NOMO-1 treated with dmso at 0.1 percent for 144 hours (cell line): ENCODE measurements at regions not wholly inside any gene's neighbourhood (a gene's known extent, or its start where the extent isn't known, plus 50 kb on each side); places are given as distances from the start of the nearest gene placed in this dataset.

ENCODE experiments used
- DNase-seq: peaks from one replicate; lab custom pipeline; 2025; ENCODE audit not compliant: unreplicated experiment; lab: John Stamatoyannopoulos, UW

- no peak for DNase-seq
These were observed 160.9 kb upstream of the SYT13 start for GRCh38 chr11:45446998-45447397.

- DNase-seq, result no peak
These were observed 160.3 kb upstream of the SYT13 start for GRCh38 chr11:45446434-45446833.

- no peak for DNase-seq
These were observed 158.7 kb upstream of the SYT13 start for GRCh38 chr11:45444796-45445195.

- no peak for DNase-seq
These were observed 154.0 kb upstream of the SYT13 start for GRCh38 chr11:45440111-45440510.

GRCh38 chr11:45436966-45437365 is 150.8 kb upstream of the SYT13 start:
- no peak for DNase-seq

GRCh38 chr11:45436118-45436517 is 150.0 kb upstream of the SYT13 start:
- DNase-seq, result no peak

- DNase-seq, result no peak
These were observed 149.6 kb upstream of the SYT13 start for GRCh38 chr11:45435706-45436105.

GRCh38 chr11:45432910-45433309 is 146.8 kb upstream of the SYT13 start:
- DNase-seq, result no peak

GRCh38 chr11:45432100-45432499 is 146.0 kb upstream of the SYT13 start:
- no peak for DNase-seq

- DNase-seq, result no peak
These were observed 145.2 kb upstream of the SYT13 start for GRCh38 chr11:45431046-45432018.

GRCh38 chr11:45430361-45430760 is 144.2 kb upstream of the SYT13 start:
- DNase-seq, result no peak

- no peak for DNase-seq
These were observed 143.6 kb upstream of the SYT13 start for GRCh38 chr11:45429719-45430118.

- DNase-seq, result no peak
These were observed 142.5 kb upstream of the SYT13 start for GRCh38 chr11:45428541-45429230.

GRCh38 chr11:45428116-45428515 is 142.0 kb upstream of the SYT13 start:
- DNase-seq, result no peak

GRCh38 chr11:45424411-45425180 is 138.5 kb upstream of the SYT13 start:
- no peak for DNase-seq

- DNase-seq, result no peak
These were observed 137.5 kb upstream of the SYT13 start for GRCh38 chr11:45423475-45424120.

GRCh38 chr11:45423036-45423435 is 136.9 kb upstream of the SYT13 start:
- DNase-seq, result no peak

- no peak for DNase-seq
These were observed 127.9 kb upstream of the SYT13 start for GRCh38 chr11:45414088-45414487.

GRCh38 chr11:45413156-45413858 is 127.2 kb upstream of the SYT13 start:
- no peak for DNase-seq

GRCh38 chr11:45412521-45412920 is 126.4 kb upstream of the SYT13 start:
- no peak for DNase-seq
